Esophagus (tissue), 2 donors: ENCODE measurements at regions not wholly inside any gene's neighbourhood (a gene's known extent, or its start where the extent isn't known, plus 50 kb on each side); places are given as distances from the start of the nearest gene placed in this dataset.
"Not testable (repeated sequence)": the region's sequence is repeated elsewhere in the genome, so short reads cannot be mapped to it uniquely, and the experiment has no call there.

Source experiments
- H3K27ac ChIP-seq, 2 donors: one replicate each; pipeline ENCODE4 v1.5.1; 2013; ENCODE audit warnings: low read depth in 2 of 2, mild to moderate bottlenecking in 2 of 2, inconsistent platforms in 1 of 2, low read length in 1 of 2, moderate library complexity in 1 of 2
- H3K27me3 ChIP-seq, 2 donors: one replicate each; pipeline ENCODE4 v1.6.1; 2013; ENCODE audit warnings: low read length in 2 of 2, control low read depth in 1 of 2, mild to moderate bottlenecking in 1 of 2; ENCODE audit not compliant: insufficient read depth in 2 of 2, control insufficient read depth in 1 of 2
- H3K36me3 ChIP-seq, 2 donors: one replicate each; pipeline ENCODE4 v1.6.1; 2013; ENCODE audit warnings: low read length in 1 of 2; ENCODE audit not compliant: control insufficient read depth in 2 of 2, insufficient read depth in 2 of 2
- H3K4me1 ChIP-seq, 2 donors: one replicate each; pipeline ENCODE4 v1.6.1; 2013; ENCODE audit warnings: low read length in 1 of 2; ENCODE audit not compliant: control insufficient read depth in 2 of 2, insufficient read depth in 2 of 2
- H3K4me3 ChIP-seq, 2 donors: one replicate each; pipeline ENCODE4 v1.5.1; 2013; ENCODE audit warnings: low read length in 2 of 2, mild to moderate bottlenecking in 2 of 2, low read depth in 1 of 2, moderate library complexity in 1 of 2
- H3K9me3 ChIP-seq, 2 donors: one replicate each; pipeline ENCODE4 v1.6.1; 2013; ENCODE audit warnings: mild to moderate bottlenecking in 2 of 2, low read depth in 1 of 2, low read length in 1 of 2, moderate library complexity in 1 of 2; ENCODE audit not compliant: control insufficient read depth in 2 of 2, insufficient read depth in 1 of 2
- WGBS, 2 donors: extraction: QIAGEN DNeasy Blood & Tissue Kit; methylation state at CpG; one replicate each; pipeline ENCODE4 v1.1.7; 2013; 5-methylcytosine and 5-hydroxymethylcytosine counted together
- donor health status: healthy with polysubstance abuse.
- donor health status: Bipolar disorder and iron deficiency.

DNA sequence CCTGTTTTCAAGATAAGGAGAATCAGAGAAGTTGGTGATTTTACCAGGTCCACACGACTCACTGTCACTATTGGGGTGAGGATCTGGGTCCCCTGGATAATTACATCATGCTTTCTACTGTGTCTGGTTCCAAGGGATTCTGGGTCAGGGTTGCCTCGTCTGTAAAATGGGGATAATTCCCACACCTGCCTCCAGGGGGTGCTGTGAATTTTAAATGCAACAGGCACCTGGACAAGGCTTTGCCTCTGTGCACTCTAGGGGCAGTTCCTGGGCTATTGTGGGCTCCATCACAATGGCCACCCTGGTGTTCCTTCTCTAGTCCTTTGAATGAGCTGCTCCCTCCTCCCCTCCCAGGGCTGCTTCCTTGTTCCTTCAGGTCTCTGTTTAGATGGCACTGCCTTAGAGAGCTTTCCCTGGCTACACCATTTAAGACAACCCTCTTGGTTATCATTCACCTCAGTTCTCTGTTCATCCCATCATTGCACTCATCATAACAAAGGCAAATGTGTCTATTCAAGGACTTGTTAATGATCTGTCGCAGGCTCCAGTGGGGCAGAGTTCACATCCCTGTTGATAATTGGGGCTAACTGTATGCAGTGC lies 178.6 kb downstream of the MIAT start:
- no peaks in the 10 kb centered on the region for H3K27me3 ChIP-seq
- WGBS, 2 donors, result 38% methylated on average over 3 of the region's 3 CpGs
- no peak overlapping the region for H3K27ac ChIP-seq

GRCh38 chr22:26837784-26838470 lies 180.5 kb downstream of the MIAT start:
- no peaks in the 10 kb centered on the region for H3K9me3 ChIP-seq

More for the DNA sequence above, 178.6 kb downstream of the MIAT start:
- Histone ChIP-seq H3K4me3 (no peak overlapping the region), H3K36me3 (no peaks in the 10 kb centered on the region), H3K9me3 (no peaks in the 10 kb centered on the region), H3K4me1 (no peaks in the 10 kb centered on the region)

DNA sequence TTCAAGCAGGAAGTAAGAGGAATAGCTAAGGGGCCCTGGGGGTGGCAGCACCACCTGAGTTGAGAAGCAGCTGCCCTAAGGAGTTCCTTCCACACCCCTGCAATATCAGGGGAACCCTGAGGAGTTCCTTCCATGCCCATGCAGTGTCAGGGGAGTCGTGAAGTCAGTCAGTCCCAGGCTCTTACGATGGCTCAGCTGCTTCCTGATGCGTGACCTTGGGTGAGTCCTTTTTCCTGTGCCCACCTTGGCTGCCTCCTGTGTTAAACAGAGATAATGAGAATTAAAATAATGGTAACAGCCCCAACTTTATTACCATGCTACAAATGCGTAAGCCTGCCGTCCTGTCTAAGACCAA lies 181.1 kb downstream of the MIAT start:
- Histone ChIP-seq H3K4me1 (no peaks in the 10 kb centered on the region), H3K36me3 (no peaks in the 10 kb centered on the region), H3K4me3 (no peak overlapping the region), H3K27ac (no peak overlapping the region), H3K9me3 (no peaks in the 10 kb centered on the region), H3K27me3 (no peaks in the 10 kb centered on the region)
- 83 to 88% methylated on average over 5 of the region's 5 CpGs for WGBS, 2 donors

More at GRCh38 chr22:26837784-26838470, 180.5 kb downstream of the MIAT start:
- no peaks in the 10 kb centered on the region for H3K36me3 ChIP-seq
- no peaks in the 10 kb centered on the region for H3K27me3 ChIP-seq
- WGBS, 2 donors, result 59% methylated on average over 5 of the region's 5 CpGs
- H3K4me1 ChIP-seq, result no peaks in the 10 kb centered on the region
- H3K27ac ChIP-seq, result no peak overlapping the region
- no peak overlapping the region for H3K4me3 ChIP-seq

GRCh38 chr22:26839216-26839615 lies 181.8 kb downstream of the MIAT start:
- Histone ChIP-seq H3K27me3 (no peaks in the 10 kb centered on the region), H3K4me1 (no peaks in the 10 kb centered on the region), H3K27ac (no peak overlapping the region), H3K36me3 (no peaks in the 10 kb centered on the region), H3K4me3 (no peak overlapping the region), H3K9me3 (no peaks in the 10 kb centered on the region)
- WGBS, 2 donors, result 85% methylated on average over 5 of the region's 5 CpGs

DNA sequence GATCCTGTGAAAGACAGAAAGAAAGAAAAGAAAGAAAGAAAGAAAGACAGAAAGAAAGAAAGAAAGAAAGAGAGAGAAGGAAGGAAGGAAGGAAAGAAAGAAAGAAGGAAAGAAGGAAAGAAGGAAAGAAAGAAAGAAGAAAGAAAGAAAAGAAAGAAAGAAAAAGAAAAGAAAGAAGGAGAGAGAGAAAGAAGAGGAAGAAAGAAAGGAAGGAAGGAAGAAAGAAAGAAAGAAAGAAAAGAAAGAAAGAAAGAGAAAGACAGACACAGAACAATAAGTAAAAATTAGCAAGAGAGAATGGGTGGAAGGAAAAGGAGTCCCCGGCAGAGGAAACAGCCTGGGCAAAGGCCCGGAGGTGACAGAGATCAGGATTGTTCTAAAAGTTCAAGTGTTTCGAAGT lies 183.4 kb downstream of the MIAT start:
- H3K4me1 ChIP-seq, result not testable (repeated sequence)

DNA sequence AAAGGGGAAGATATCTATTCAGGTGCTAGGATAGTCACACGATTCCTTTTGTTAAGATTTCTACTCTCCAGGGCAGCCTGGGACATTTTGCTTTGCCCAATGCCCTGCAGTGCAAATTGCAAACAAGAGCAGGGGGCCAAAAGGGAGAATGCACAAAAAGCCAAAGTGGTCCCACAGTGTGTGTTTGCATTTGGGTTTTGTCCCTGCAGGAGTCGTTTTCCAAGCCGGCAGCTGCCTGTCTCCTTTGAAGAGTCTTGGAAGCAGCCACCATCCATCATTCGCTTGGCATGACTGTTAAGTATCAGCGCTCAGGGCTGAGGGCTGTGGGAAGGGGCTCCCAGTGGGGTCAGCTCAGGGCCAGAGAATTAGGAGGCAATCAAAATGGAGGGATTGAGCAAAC lies 184.7 kb downstream of the MIAT start:
- H3K4me1 ChIP-seq, result no peaks in the 10 kb centered on the region
- 78 to 80% methylated on average over 5 of the region's 5 CpGs for WGBS, 2 donors
- H3K27ac ChIP-seq, result no peak overlapping the region
- no peaks in the 10 kb centered on the region for H3K36me3 ChIP-seq
- no peaks in the 10 kb centered on the region for H3K9me3 ChIP-seq
- no peaks in the 10 kb centered on the region for H3K27me3 ChIP-seq
- no peak overlapping the region for H3K4me3 ChIP-seq

More for the DNA sequence above, 183.4 kb downstream of the MIAT start:
- H3K4me3 ChIP-seq, H3K9me3 ChIP-seq, H3K27me3 ChIP-seq, H3K36me3 ChIP-seq, H3K27ac ChIP-seq: not testable (repeated sequence)
- WGBS, 2 donors, result 89 to 92% methylated on average over 3 of the region's 3 CpGs

- Histone ChIP-seq H3K4me1 (no peaks in the 10 kb centered on the region), H3K36me3 (no peaks in the 10 kb centered on the region), H3K4me3 (no peak overlapping the region), H3K27ac (no peak overlapping the region), H3K27me3 (no peaks in the 10 kb centered on the region), H3K9me3 (no peaks in the 10 kb centered on the region)
- 40 to 50% methylated on average over 10 of the region's 10 CpGs for WGBS, 2 donors
Measured at GRCh38 chr22:26845021-26845743, 187.8 kb downstream of the MIAT start.

DNA sequence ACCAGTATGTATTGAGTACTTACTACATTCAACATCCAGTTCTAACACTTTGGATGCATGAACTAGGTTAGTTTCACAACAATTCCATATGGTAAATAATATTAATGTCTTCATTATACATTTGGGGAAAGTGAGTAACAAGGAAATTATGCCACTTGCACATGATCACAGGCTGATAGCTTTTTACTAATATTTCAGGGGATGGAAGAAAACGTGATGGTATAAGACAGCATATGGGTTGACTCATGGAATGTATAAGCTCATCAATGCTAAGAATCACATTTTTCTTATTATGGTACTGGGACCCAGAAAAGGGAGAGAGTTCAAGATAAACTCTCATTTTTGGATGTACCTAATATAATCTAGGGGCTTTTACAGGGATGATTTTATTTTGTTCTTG lies 188.7 kb downstream of the MIAT start:
- H3K36me3 ChIP-seq, result no peaks in the 10 kb centered on the region
- no peak overlapping the region for H3K4me3 ChIP-seq
- no peaks in the 10 kb centered on the region for H3K9me3 ChIP-seq
- 69 to 84% methylated on average over 1 of the region's 1 CpG for whole genome bisulfite sequencing, 2 donors
- H3K27me3 ChIP-seq, result no peaks in the 10 kb centered on the region
- H3K4me1 ChIP-seq, result no peaks in the 10 kb centered on the region
- H3K27ac ChIP-seq, result no peak overlapping the region

GRCh38 chr22:26846645-26847044 lies 189.3 kb downstream of the MIAT start:
- H3K27me3 ChIP-seq, result no peaks in the 10 kb centered on the region
- H3K36me3 ChIP-seq, result no peaks in the 10 kb centered on the region
- H3K27ac ChIP-seq, result no peak overlapping the region
- H3K4me3 ChIP-seq, result no peak overlapping the region
- H3K4me1 ChIP-seq, result no peaks in the 10 kb centered on the region
- H3K9me3 ChIP-seq, result no peaks in the 10 kb centered on the region
- 89 to 100% methylated on average over 2 of the region's 2 CpGs for WGBS, 2 donors
